K562 (cell line): ENCODE measurements at regions not wholly inside any gene's neighbourhood (a gene's known extent, or its start where the extent isn't known, plus 50 kb on each side); places are given as distances from the start of the nearest gene placed in this dataset.

ENCODE experiments used
- ATAC-seq: fragments of 200-7000 bp; cut with Tn5 transposase; 3 replicates; pipeline ENCODE4 v1.9.1; 2020; ENCODE audit warnings: moderate library complexity
- BruUV-seq: library from RNA; stranded (reverse); fragments of 400-500 nt; replicated peaks from 2 replicates; lab custom pipeline; 2021; lab: Mats Ljungman, UMichigan
- CTCF ChIA-PET: fragments of 300-600 bp; formaldehyde crosslinking; extraction: SDS; loops from one replicate; lab custom pipeline; 2021; ENCODE audit warnings: low intra/inter-chr PET ratio; lab: Yijun Ruan, JAX
- POLR2A ChIA-PET: fragments of 300-600, 350-650 bp; sonication (Branson Sonifier 250); formaldehyde crosslinking; extraction: SDS; loops from one replicate; lab custom pipeline; 2021; ENCODE audit warnings: antibody characterized with exemption, inconsistent platforms; lab: Yijun Ruan, JAX
- DNase-seq, 4 experiments: peaks; one replicate each; pipeline versions ENCODE4 v3.0.0 to v3.0.0-alpha.2; 2011 to 2018; ENCODE audit warnings: low spot score in 3 of 4, mixed read lengths in 3 of 4; ENCODE audit errors: extremely low read depth in 1 of 4
- FAIRE-seq: peaks from 2 replicates; lab custom pipeline; 2011; peaks lifted over from hg19 to GRCh38; lab: Jason Lieb, UNC
- H2AFZ ChIP-seq: 2 replicates; pipeline ENCODE4 v1.6.0; 2011; ENCODE audit warnings: low read depth, low read length, control low read depth, inconsistent platforms
- H3K27ac ChIP-seq: fragments of 200-600 bp; 3 replicates; pipeline ENCODE4 v1.8.0; 2011; ENCODE audit warnings: low read depth, mild to moderate bottlenecking, control low read depth, inconsistent platforms, low read length, moderate library complexity, mixed read lengths; ENCODE audit errors: extremely low read depth
- H3K27me3 ChIP-seq, 2 experiments: fragments of 300-600 bp in 1 of 2; 2 replicates in 1 of 2; 3 replicates in 1 of 2; pipeline versions ENCODE4 v1.6.0 to v1.8.0; 2011; ENCODE audit warnings: inconsistent platforms in 2 of 2, low read length in 2 of 2, mild to moderate bottlenecking in 1 of 2, mixed read lengths in 1 of 2, moderate library complexity in 1 of 2; ENCODE audit not compliant: control insufficient read depth in 2 of 2, insufficient read depth in 2 of 2
- H3K36me3 ChIP-seq: fragments of 300-600 bp; 3 replicates; pipeline ENCODE4 v1.8.0; 2011; ENCODE audit warnings: mild to moderate bottlenecking, low read length, inconsistent platforms; ENCODE audit not compliant: control insufficient read depth, insufficient read depth
- H3K4me1 ChIP-seq, 2 experiments: fragments of 200-600 bp in 1 of 2; replicated peaks in 1 of 2; 2 replicates in 1 of 2; 3 replicates in 1 of 2; pipeline versions ENCODE4 v1.5.1 to v1.8.0; 2011; ENCODE audit warnings: inconsistent platforms in 2 of 2, low read length in 2 of 2, mild to moderate bottlenecking in 1 of 2, mixed read lengths in 1 of 2, moderate library complexity in 1 of 2; ENCODE audit not compliant: control insufficient read depth in 2 of 2, insufficient read depth in 2 of 2
- H3K4me2 ChIP-seq: 2 replicates; pipeline ENCODE4 v1.6.1; 2011; ENCODE audit warnings: low read length, control low read depth, inconsistent platforms, mixed read lengths; ENCODE audit not compliant: insufficient read depth
- H3K4me3 ChIP-seq: fragments of 200-600 bp; sonication (generic), shearing (Covaris generic); 2 replicates; pipeline ENCODE4 v1.5.1; 2016; ENCODE audit warnings: control low read depth, inconsistent platforms
- H3K79me2 ChIP-seq: fragments of 200-600 bp; 3 replicates; pipeline ENCODE4 v1.8.0; 2011; ENCODE audit warnings: low read length, inconsistent platforms; ENCODE audit not compliant: control insufficient read depth, insufficient read depth
- H3K9ac ChIP-seq, 2 experiments: 2 replicates each; pipeline versions ENCODE4 v1.6.0 to v1.6.1; 2011; ENCODE audit warnings: low read depth in 2 of 2, low read length in 2 of 2, control low read depth in 1 of 2, inconsistent platforms in 1 of 2, mild to moderate bottlenecking in 1 of 2, mixed read lengths in 1 of 2; ENCODE audit not compliant: insufficient read depth in 1 of 2
- H3K9me1 ChIP-seq: one replicate; pipeline ENCODE4 v1.6.0; 2011; ENCODE audit warnings: inconsistent platforms, mild to moderate bottlenecking, low read length, moderate library complexity; ENCODE audit not compliant: control insufficient read depth, insufficient read depth
- H3K9me3 ChIP-seq: replicated peaks from 2 replicates; pipeline ENCODE4 v1.5.1; 2011; ENCODE audit warnings: low read depth, low read length, inconsistent platforms; ENCODE audit not compliant: control insufficient read depth, insufficient read depth
- H4K20me1 ChIP-seq: replicated peaks from 2 replicates; pipeline ENCODE4 v1.6.1; 2011; ENCODE audit warnings: low read length, inconsistent platforms, mixed read lengths; ENCODE audit not compliant: control insufficient read depth, insufficient read depth
- SRF ChIP-seq, 2 experiments: fragments of 250-450, 450-650 bp in 1 of 2; sonication (Bioruptor Pico) in 1 of 2; sonication (generic) in 1 of 2; formaldehyde crosslinking; IDR thresholded peaks; 2 replicates each; pipeline versions ENCODE4 v1.5.0 to v1.5.1; 2020 to 2022; ENCODE audit warnings: mild to moderate bottlenecking in 1 of 2, missing genetic modification reagents in 1 of 2
- ZBED1 ChIP-seq: IDR thresholded peaks from 2 replicates; pipeline ENCODE4 v1.6.1; 2014
- WGBS: fragments of 100-300 bp; shearing (Covaris generic); methylation state at CpG from one replicate; pipeline ENCODE4 v1.1.6; 2016; ENCODE audit warnings: low coverage, mixed read lengths; ENCODE audit not compliant: insufficient coverage; ENCODE audit errors: missing lambda C conversion rate; 5-methylcytosine and 5-hydroxymethylcytosine counted together
- in situ Hi-C: fragments of 300-500 bp; cut with MboI; formaldehyde crosslinking; loops from 4 replicates; pipeline ENCODE4 v1.15.0; 2018; ENCODE audit warnings: inconsistent platforms, mixed read lengths
- intact Hi-C: fragments of 100-400 bp; cut with micrococcal nuclease; formaldehyde crosslinking; loops from 2 replicates; pipeline ENCODE4 v1.14.2; 2022
- TF ChIP-seq, protein P1 (sequence below), 2 experiments: fragments of 450-650 bp; IDR thresholded peaks; 2 replicates each; pipeline ENCODE4 v1.6.1; 2018; ENCODE audit warnings: mild to moderate bottlenecking in 2 of 2, low read depth in 1 of 2; ENCODE audit not compliant: partially characterized antibody in 2 of 2

DNA sequence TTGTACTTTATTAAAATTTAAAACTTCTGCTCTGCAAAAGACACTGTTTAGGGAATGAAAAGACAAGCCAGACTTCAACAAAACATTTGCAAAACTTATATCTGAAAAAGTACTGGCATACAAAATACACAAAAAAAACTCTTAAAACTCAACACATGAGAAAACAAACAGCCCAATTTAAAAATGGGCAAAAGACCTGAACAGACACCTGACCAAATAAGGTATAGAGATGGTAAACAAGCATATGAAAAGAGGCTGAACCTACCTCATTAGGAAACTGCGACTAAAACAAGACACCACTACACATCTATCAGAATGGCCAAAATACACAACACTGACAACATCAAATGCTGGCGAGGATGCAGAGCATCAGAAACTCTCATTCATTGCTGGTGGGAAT lies 54.4 kb upstream of the LMX1B start:
- peaks cover under 1% of the 10 kb centered on the region for H3K9me1 ChIP-seq
- ATAC-seq, result no peak
- no peaks in the 10 kb centered on the region for H3K9me3 ChIP-seq
- intact Hi-C loops, result no loop called here
- H4K20me1 ChIP-seq, result peaks cover 4% of the 10 kb centered on the region; the same call in 1 of the 2 replicates
- no peak overlapping the region for H2AFZ ChIP-seq
- DNase-seq, result no peak
- ChIA-PET POLR2A (no interaction called here), CTCF (interaction anchor here (2.4 kb wide), 1 partner anchor 60 kb away, joined by 14 read pairs; no protein-coding TSS in a partner anchor)
- no TSS peak for BruUV-seq
- no peak overlapping the region for H3K9ac ChIP-seq
- peaks cover 2 to 19% of the 10 kb centered on the region in 2 experiments; a peak in 2 of 5 replicates for H3K27me3 ChIP-seq
- no peak for TF ChIP-seq ZBED1
- TF ChIP-seq, protein P1, sequence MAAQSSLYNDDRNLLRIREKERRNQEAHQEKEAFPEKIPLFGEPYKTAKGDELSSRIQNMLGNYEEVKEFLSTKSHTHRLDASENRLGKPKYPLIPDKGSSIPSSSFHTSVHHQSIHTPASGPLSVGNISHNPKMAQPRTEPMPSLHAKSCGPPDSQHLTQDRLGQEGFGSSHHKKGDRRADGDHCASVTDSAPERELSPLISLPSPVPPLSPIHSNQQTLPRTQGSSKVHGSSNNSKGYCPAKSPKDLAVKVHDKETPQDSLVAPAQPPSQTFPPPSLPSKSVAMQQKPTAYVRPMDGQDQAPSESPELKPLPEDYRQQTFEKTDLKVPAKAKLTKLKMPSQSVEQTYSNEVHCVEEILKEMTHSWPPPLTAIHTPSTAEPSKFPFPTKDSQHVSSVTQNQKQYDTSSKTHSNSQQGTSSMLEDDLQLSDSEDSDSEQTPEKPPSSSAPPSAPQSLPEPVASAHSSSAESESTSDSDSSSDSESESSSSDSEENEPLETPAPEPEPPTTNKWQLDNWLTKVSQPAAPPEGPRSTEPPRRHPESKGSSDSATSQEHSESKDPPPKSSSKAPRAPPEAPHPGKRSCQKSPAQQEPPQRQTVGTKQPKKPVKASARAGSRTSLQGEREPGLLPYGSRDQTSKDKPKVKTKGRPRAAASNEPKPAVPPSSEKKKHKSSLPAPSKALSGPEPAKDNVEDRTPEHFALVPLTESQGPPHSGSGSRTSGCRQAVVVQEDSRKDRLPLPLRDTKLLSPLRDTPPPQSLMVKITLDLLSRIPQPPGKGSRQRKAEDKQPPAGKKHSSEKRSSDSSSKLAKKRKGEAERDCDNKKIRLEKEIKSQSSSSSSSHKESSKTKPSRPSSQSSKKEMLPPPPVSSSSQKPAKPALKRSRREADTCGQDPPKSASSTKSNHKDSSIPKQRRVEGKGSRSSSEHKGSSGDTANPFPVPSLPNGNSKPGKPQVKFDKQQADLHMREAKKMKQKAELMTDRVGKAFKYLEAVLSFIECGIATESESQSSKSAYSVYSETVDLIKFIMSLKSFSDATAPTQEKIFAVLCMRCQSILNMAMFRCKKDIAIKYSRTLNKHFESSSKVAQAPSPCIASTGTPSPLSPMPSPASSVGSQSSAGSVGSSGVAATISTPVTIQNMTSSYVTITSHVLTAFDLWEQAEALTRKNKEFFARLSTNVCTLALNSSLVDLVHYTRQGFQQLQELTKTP (IDR thresholded peaks at IDR 0.05; ENCODE audit: low read depth in 1 of 2, partially characterized antibody in 2 of 2), result peak in 1 of 2 experiments; percentile 90
- TF ChIP-seq SRF (CRISPR knock-in tag; IDR thresholded peaks at IDR 0.05), result peak in 1 of 2 experiments; percentile 52; a peak in 1 of 4 replicates
- peaks cover 0 to 4% of the 10 kb centered on the region in 2 experiments; a peak in 1 of 5 replicates for H3K4me1 ChIP-seq
- in situ Hi-C loops, result loop anchor here (5.0 kb wide), 1 partner anchor 57 kb away; no protein-coding TSS in a partner anchor
- H3K4me3 ChIP-seq, result no peak overlapping the region
- no peak overlapping the region for H3K4me2 ChIP-seq
- WGBS, result 3% methylated on average over 2 of the region's 2 CpGs
- FAIRE-seq, result no peak
- H3K79me2 ChIP-seq, result no peaks in the 10 kb centered on the region
- no peak overlapping the region for H3K27ac ChIP-seq
- H3K36me3 ChIP-seq, result no peaks in the 10 kb centered on the region
